Endodermal cell (in vitro differentiated cells): ENCODE measurements at regions not wholly inside any gene's neighbourhood (a gene's known extent, or its start where the extent isn't known, plus 50 kb on each side); places are given as distances from the start of the nearest gene placed in this dataset.

Experiments used
- DNase-seq: peaks from one replicate; pipeline ENCODE4 v3.0.0-alpha.2; 2017
- H3K27ac ChIP-seq: 2 replicates; pipeline ENCODE4 v1.5.1; 2013; ENCODE audit warnings: mild to moderate bottlenecking, low read depth, low read length, moderate library complexity
- H3K27me3 ChIP-seq: 2 replicates; pipeline ENCODE4 v1.6.1; 2013; ENCODE audit warnings: mild to moderate bottlenecking, low read length, moderate library complexity; ENCODE audit not compliant: insufficient read depth, control insufficient read depth, poor library complexity, severe bottlenecking
- H3K36me3 ChIP-seq: 2 replicates; pipeline ENCODE4 v1.7.0; 2013; ENCODE audit warnings: mild to moderate bottlenecking, low read length, moderate library complexity; ENCODE audit not compliant: control insufficient read depth, insufficient read depth
- H3K4me1 ChIP-seq: one replicate; pipeline ENCODE4 v1.7.0; 2013; ENCODE audit warnings: low read length; ENCODE audit not compliant: control insufficient read depth, insufficient read depth
- H3K4me3 ChIP-seq: 2 replicates; pipeline ENCODE4 v1.5.1; 2013; ENCODE audit warnings: mild to moderate bottlenecking, low read length, moderate library complexity
- H3K9ac ChIP-seq: 2 replicates; pipeline ENCODE4 v1.6.1; 2013; ENCODE audit warnings: mild to moderate bottlenecking, low read length, moderate library complexity; ENCODE audit not compliant: poor library complexity, severe bottlenecking; ENCODE audit errors: extremely low read depth
- H3K9me3 ChIP-seq: 2 replicates; pipeline ENCODE4 v1.6.1; 2013; ENCODE audit warnings: mild to moderate bottlenecking, low read length, moderate library complexity; ENCODE audit not compliant: control insufficient read depth
- H3K27ac Mint-ChIP-seq: 2 replicates; pipeline ENCODE4 v1.8.0; 2020; ENCODE audit warnings: mixed read lengths
- H3K27me3 Mint-ChIP-seq: 2 replicates; pipeline ENCODE4 v1.8.0; 2021; ENCODE audit warnings: mild to moderate bottlenecking, mixed read lengths; ENCODE audit not compliant: insufficient read depth
- H3K36me3 Mint-ChIP-seq: 2 replicates; pipeline ENCODE4 v1.8.0; 2020; ENCODE audit warnings: low read depth, mixed read lengths
- H3K4me1 Mint-ChIP-seq: 2 replicates; pipeline ENCODE4 v1.8.0; 2020; ENCODE audit warnings: mixed read lengths
- H3K4me3 Mint-ChIP-seq: 2 replicates; pipeline ENCODE4 v1.8.0; 2020; ENCODE audit warnings: mild to moderate bottlenecking, moderate library complexity, mixed read lengths
- H3K9me3 Mint-ChIP-seq: 2 replicates; pipeline ENCODE4 v1.8.0; 2020; ENCODE audit warnings: mild to moderate bottlenecking, mixed read lengths
- CTCF ChIP-seq: fragments of 200-600 bp; sonication (generic); conservative IDR thresholded peaks from 2 replicates; pipeline ENCODE4 v1.5.0; 2021; ENCODE audit warnings: antibody characterized with exemption, mild to moderate bottlenecking
- WGBS, 2 experiments: methylation state at CpG; one replicate each; pipeline versions ENCODE4 v1.1.5 to v1.1.7; 2013; ENCODE audit warnings: missing lambda C conversion rate in 2 of 2, mixed read lengths in 1 of 2; ENCODE audit not compliant: insufficient coverage in 1 of 2, insufficient read length in 1 of 2; 5-methylcytosine and 5-hydroxymethylcytosine counted together

GRCh38 chr6:137415834-137416190 lies 78.4 kb downstream of the OLIG3 start:
- Histone ChIP-seq H3K9me3 (no peaks in the 10 kb centered on the region), H3K4me1 (peaks cover 10% of the 10 kb centered on the region), H3K27ac (no peak overlapping the region), H3K9ac (no peak overlapping the region), H3K27me3 (peaks cover 42% of the 10 kb centered on the region), H3K36me3 (no peaks in the 10 kb centered on the region), H3K4me3 (peak overlapping the region; percentile 78)
- H3K4me1 Mint-ChIP-seq, result peaks cover 43% of the 10 kb centered on the region
- no peaks in the 10 kb centered on the region for H3K36me3 Mint-ChIP-seq
- WGBS, 2 experiments, result 39% methylated on average over 5 of the region's 5 CpGs; no CpG with 5 or more reads in 1 of the 2 experiments
- DNase-seq, result no peak
- H3K27ac Mint-ChIP-seq, result no peak overlapping the region
- TF ChIP-seq CTCF, result no peak
- H3K4me3 Mint-ChIP-seq, result peak overlapping the region; percentile 57
- H3K9me3 Mint-ChIP-seq, result no peaks in the 10 kb centered on the region
- peaks cover 23% of the 10 kb centered on the region for H3K27me3 Mint-ChIP-seq

- DNase-seq, result peak; percentile 91
- peak overlapping the region; percentile 57 for H3K4me3 Mint-ChIP-seq
- no peaks in the 10 kb centered on the region for H3K9me3 Mint-ChIP-seq
- no peaks in the 10 kb centered on the region for H3K36me3 Mint-ChIP-seq
- peak overlapping the region; percentile 88 for H3K27ac Mint-ChIP-seq
- peak overlapping the region; percentile 89 for H3K27ac ChIP-seq
- WGBS, 2 experiments, result 19 to 20% methylated on average over 11 to 25 of the region's 25 CpGs
- H3K4me1 ChIP-seq, result peaks cover 10% of the 10 kb centered on the region
- H3K4me3 ChIP-seq, result peak overlapping the region; percentile 78
- H3K27me3 Mint-ChIP-seq, result peaks cover 29% of the 10 kb centered on the region
- peaks cover 43% of the 10 kb centered on the region for H3K4me1 Mint-ChIP-seq
- peak; percentile 85 for TF ChIP-seq CTCF
- no peaks in the 10 kb centered on the region for H3K36me3 ChIP-seq
- H3K9me3 ChIP-seq, result no peaks in the 10 kb centered on the region
- H3K9ac ChIP-seq, result peak overlapping the region; percentile 28
- peaks cover 48% of the 10 kb centered on the region for H3K27me3 ChIP-seq
Observed at GRCh38 chr6:137415127-137415833, 78.9 kb downstream of the OLIG3 start.

- TF ChIP-seq CTCF, result no peak
- WGBS, 2 experiments, result 65 to 71% methylated on average over 4 to 7 of the region's 7 CpGs
- Histone ChIP-seq H3K4me1 (peaks cover 10% of the 10 kb centered on the region), H3K27ac (peak overlapping the region; percentile 89), H3K9ac (no peak overlapping the region), H3K27me3 (peaks cover 55% of the 10 kb centered on the region), H3K9me3 (no peaks in the 10 kb centered on the region), H3K4me3 (peak overlapping the region; percentile 78), H3K36me3 (no peaks in the 10 kb centered on the region)
- Mint-ChIP-seq H3K4me1 (peaks cover 43% of the 10 kb centered on the region), H3K9me3 (no peaks in the 10 kb centered on the region), H3K27me3 (peaks cover 35% of the 10 kb centered on the region), H3K27ac (no peak overlapping the region), H3K4me3 (peak overlapping the region; percentile 57), H3K36me3 (no peaks in the 10 kb centered on the region)
- DNase-seq, result peak; percentile 65
Observed at GRCh38 chr6:137414599-137414998, 79.6 kb downstream of the OLIG3 start.
